ENCODE measurements at regions not wholly inside any gene's neighbourhood (a gene's known extent, or its start where the extent isn't known, plus 50 kb on each side); places are given as distances from the start of the nearest gene placed in this dataset.

- TF ChIP-seq, protein P1, sequence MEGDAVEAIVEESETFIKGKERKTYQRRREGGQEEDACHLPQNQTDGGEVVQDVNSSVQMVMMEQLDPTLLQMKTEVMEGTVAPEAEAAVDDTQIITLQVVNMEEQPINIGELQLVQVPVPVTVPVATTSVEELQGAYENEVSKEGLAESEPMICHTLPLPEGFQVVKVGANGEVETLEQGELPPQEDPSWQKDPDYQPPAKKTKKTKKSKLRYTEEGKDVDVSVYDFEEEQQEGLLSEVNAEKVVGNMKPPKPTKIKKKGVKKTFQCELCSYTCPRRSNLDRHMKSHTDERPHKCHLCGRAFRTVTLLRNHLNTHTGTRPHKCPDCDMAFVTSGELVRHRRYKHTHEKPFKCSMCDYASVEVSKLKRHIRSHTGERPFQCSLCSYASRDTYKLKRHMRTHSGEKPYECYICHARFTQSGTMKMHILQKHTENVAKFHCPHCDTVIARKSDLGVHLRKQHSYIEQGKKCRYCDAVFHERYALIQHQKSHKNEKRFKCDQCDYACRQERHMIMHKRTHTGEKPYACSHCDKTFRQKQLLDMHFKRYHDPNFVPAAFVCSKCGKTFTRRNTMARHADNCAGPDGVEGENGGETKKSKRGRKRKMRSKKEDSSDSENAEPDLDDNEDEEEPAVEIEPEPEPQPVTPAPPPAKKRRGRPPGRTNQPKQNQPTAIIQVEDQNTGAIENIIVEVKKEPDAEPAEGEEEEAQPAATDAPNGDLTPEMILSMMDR (IDR thresholded peaks at IDR 0.05; ENCODE audit: low read depth, low read length, poor library complexity, severe bottlenecking), result no peak
- TF ChIP-seq EZH2phosphoT487 (IDR thresholded peaks at IDR 0.05; ENCODE audit: borderline replicate concordance, low read length), result no peak
These were observed 1216.0 kb downstream of the SLITRK5 start for GRCh38 chr13:88887045-88887662.
